Rectal smooth muscle tissue (tissue), 1 donor: ENCODE measurements at regions not wholly inside any gene's neighbourhood (a gene's known extent, or its start where the extent isn't known, plus 50 kb on each side); places are given as distances from the start of the nearest gene placed in this dataset.

Experiments
- H3K27ac ChIP-seq: one replicate; pipeline ENCODE4 v1.7.0; 2013; ENCODE audit warnings: low read depth, low read length, inconsistent platforms
- H3K27me3 ChIP-seq: one replicate; pipeline ENCODE4 v1.7.0; 2013; ENCODE audit warnings: low read length; ENCODE audit not compliant: control insufficient read depth, insufficient read depth
- H3K36me3 ChIP-seq: one replicate; pipeline ENCODE4 v1.7.0; 2013; ENCODE audit warnings: low read length; ENCODE audit not compliant: control insufficient read depth, insufficient read depth
- H3K4me1 ChIP-seq: one replicate; pipeline ENCODE4 v1.7.0; 2013; ENCODE audit warnings: low read length; ENCODE audit not compliant: control insufficient read depth, insufficient read depth
- H3K4me3 ChIP-seq: one replicate; pipeline ENCODE4 v1.7.0; 2013; ENCODE audit warnings: low read length
- H3K9ac ChIP-seq: one replicate; pipeline ENCODE4 v1.7.0; 2013; ENCODE audit warnings: low read length

DNA sequence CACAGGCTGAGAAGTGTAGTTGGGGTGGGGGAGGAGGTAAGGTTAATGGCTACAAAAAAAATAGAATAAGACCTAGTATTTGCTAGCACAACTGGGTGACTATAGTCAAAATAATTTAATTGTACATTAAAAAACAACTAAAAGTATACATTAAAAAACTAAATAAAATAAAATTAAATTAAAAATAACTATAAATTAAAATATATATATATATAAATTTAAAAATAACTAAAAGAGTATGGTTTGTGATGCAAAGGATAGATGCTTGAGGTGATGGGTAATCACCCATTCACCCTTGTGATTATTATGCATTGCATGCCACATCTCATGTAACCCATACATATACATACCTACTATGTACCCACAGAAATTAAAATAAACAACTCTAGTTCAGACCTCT, 762.5 kb downstream of the SORCS1 start:
- no peak overlapping the region for H3K9ac ChIP-seq
- H3K36me3 ChIP-seq: no peaks in the 10 kb centered on the region
- H3K27me3 ChIP-seq: no peaks in the 10 kb centered on the region
- H3K4me1 ChIP-seq: no peaks in the 10 kb centered on the region
- H3K27ac ChIP-seq: no peak overlapping the region
- H3K4me3 ChIP-seq: no peak overlapping the region

GRCh38 chr10:106401161-106401560, 763.3 kb downstream of the SORCS1 start:
- no peak overlapping the region for H3K27ac ChIP-seq
- no peak overlapping the region for H3K9ac ChIP-seq
- no peaks in the 10 kb centered on the region for H3K36me3 ChIP-seq
- no peak overlapping the region for H3K4me3 ChIP-seq
- no peaks in the 10 kb centered on the region for H3K27me3 ChIP-seq
- H3K4me1 ChIP-seq: no peaks in the 10 kb centered on the region

DNA sequence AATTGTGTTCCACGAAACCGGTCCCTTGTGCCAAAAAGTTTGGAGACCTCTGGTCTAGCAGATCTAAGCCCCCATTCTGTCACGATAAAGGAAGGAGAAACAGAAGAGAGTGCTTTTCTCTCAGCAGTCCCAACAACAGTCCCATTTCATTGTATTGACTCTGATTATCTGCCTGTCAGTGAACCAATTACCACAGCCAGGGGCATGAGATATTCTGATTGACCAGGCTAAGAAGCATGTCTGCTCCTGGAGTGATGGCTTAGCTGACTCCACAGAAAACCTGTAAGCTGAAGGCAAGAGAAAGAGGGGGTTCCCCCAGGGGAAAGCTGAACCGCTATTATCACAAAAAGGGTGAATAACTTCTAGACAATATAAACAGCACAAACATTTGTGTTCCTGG, 765.4 kb downstream of the SORCS1 start:
- Histone ChIP-seq H3K27me3 (no peaks in the 10 kb centered on the region), H3K4me1 (no peaks in the 10 kb centered on the region), H3K36me3 (no peaks in the 10 kb centered on the region), H3K9ac (no peak overlapping the region), H3K4me3 (no peak overlapping the region), H3K27ac (no peak overlapping the region)

GRCh38 chr10:106396192-106396591, 768.3 kb downstream of the SORCS1 start:
- H3K9ac ChIP-seq: no peak overlapping the region

GRCh38 chr10:106395041-106395749, 769.3 kb downstream of the SORCS1 start:
- no peak overlapping the region for H3K9ac ChIP-seq
- no peak overlapping the region for H3K4me3 ChIP-seq
- no peaks in the 10 kb centered on the region for H3K27me3 ChIP-seq
- H3K4me1 ChIP-seq: no peaks in the 10 kb centered on the region
- H3K27ac ChIP-seq: no peak overlapping the region
- no peaks in the 10 kb centered on the region for H3K36me3 ChIP-seq

More at GRCh38 chr10:106396192-106396591, 768.3 kb downstream of the SORCS1 start:
- no peaks in the 10 kb centered on the region for H3K4me1 ChIP-seq
- H3K27me3 ChIP-seq: no peaks in the 10 kb centered on the region
- no peak overlapping the region for H3K4me3 ChIP-seq
- no peak overlapping the region for H3K27ac ChIP-seq
- H3K36me3 ChIP-seq: no peaks in the 10 kb centered on the region

DNA sequence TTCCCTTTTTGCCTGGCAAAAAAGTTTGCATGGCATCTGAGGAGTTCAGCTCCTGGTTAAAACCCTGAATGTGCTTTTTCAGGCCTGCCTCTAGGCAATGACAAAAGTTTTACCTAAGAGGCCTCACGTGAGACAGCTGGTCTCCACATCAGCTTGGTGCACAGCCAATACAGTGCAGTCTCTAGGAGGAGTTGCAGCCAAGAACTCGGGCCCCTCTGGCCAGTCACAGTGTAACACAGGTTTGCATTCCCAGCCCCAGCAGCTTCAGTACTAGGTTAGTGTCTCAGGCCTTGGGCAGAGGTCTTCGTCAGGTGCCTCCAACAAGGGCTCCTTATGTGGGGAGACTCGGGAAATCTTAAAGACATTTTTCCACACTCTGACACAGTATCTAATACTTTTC, 771.7 kb downstream of the SORCS1 start:
- no peaks in the 10 kb centered on the region for H3K36me3 ChIP-seq
- no peak overlapping the region for H3K4me3 ChIP-seq
- no peaks in the 10 kb centered on the region for H3K4me1 ChIP-seq
- no peaks in the 10 kb centered on the region for H3K27me3 ChIP-seq
- H3K9ac ChIP-seq: no peak overlapping the region
- no peak overlapping the region for H3K27ac ChIP-seq

DNA sequence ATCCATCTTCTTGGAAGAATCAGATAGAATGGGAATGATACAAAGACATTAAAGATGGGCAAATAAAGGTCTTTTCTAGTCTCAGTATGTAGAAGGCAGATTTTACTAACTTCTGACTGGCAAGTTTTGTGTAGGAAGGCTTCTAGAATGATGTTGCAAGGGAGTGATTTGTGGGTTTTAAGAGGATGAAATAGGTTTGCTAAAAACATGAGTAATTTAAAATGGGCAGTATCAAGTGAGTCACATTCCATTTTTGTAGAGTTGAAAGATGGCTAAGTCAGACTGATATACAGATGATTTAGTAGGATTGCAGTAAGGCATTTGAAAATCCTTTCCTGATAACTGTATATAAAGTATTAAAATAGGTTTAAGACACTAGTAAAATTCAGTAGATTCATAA, 777.4 kb downstream of the SORCS1 start:
- no peaks in the 10 kb centered on the region for H3K4me1 ChIP-seq

GRCh38 chr10:106384496-106384895, 780.0 kb downstream of the SORCS1 start:
- no peak overlapping the region for H3K27ac ChIP-seq
- no peak overlapping the region for H3K4me3 ChIP-seq
- no peaks in the 10 kb centered on the region for H3K4me1 ChIP-seq
- H3K36me3 ChIP-seq: no peaks in the 10 kb centered on the region
- no peak overlapping the region for H3K9ac ChIP-seq
- H3K27me3 ChIP-seq: no peaks in the 10 kb centered on the region

More for the DNA sequence above, 777.4 kb downstream of the SORCS1 start:
- H3K36me3 ChIP-seq: no peaks in the 10 kb centered on the region
- H3K9ac ChIP-seq: no peak overlapping the region
- H3K27ac ChIP-seq: no peak overlapping the region
- H3K27me3 ChIP-seq: no peaks in the 10 kb centered on the region
- no peak overlapping the region for H3K4me3 ChIP-seq

DNA sequence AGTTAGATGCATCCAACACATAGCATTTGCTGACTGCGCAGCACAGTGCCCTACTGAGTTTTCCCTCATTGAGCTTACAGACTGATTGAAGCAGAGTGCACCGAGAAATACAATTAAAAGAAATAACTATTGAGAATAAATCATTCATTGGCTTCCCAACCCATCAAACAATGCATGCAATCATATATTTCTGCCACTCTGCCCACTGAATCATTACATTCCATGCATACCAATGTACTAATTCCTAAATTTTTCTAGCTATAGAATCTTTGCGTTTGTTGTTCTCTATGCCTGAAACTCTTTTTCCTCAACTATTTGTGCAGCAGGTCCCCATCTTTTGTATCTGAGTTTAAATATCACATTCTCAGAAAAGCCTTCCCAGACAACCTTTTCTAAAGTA, 783.8 kb downstream of the SORCS1 start:
- Histone ChIP-seq H3K4me1 (no peaks in the 10 kb centered on the region), H3K4me3 (no peak overlapping the region), H3K27me3 (no peaks in the 10 kb centered on the region), H3K36me3 (no peaks in the 10 kb centered on the region), H3K9ac (no peak overlapping the region), H3K27ac (no peak overlapping the region)

- Histone ChIP-seq H3K27ac (no peak overlapping the region), H3K27me3 (no peaks in the 10 kb centered on the region), H3K4me1 (no peaks in the 10 kb centered on the region), H3K4me3 (no peak overlapping the region), H3K36me3 (no peaks in the 10 kb centered on the region), H3K9ac (no peak overlapping the region)
These were observed 786.3 kb downstream of the SORCS1 start for GRCh38 chr10:106378251-106378650.

DNA sequence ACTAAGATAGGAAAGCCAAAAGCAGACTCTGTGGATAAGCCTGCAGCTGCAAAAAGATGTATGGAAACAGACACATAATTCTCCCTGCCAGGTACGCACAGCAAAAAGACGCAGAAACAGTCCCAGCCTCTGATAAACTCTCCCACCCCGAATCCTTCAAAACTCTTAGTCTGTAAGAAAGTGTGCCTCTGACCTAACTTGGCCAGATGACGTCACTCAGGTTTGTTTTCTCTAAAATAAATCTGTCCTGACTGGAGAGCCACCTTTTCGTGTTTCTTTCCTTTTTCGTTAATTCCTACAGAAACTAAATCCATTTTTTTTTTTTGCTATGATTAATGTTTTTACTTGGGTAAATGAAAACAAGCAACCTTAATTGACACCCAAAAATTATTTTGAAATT, 793.8 kb downstream of the SORCS1 start:
- no peaks in the 10 kb centered on the region for H3K4me1 ChIP-seq
- no peak overlapping the region for H3K27ac ChIP-seq
- no peak overlapping the region for H3K4me3 ChIP-seq
- no peaks in the 10 kb centered on the region for H3K27me3 ChIP-seq
- H3K9ac ChIP-seq: no peak overlapping the region
- H3K36me3 ChIP-seq: no peaks in the 10 kb centered on the region

DNA sequence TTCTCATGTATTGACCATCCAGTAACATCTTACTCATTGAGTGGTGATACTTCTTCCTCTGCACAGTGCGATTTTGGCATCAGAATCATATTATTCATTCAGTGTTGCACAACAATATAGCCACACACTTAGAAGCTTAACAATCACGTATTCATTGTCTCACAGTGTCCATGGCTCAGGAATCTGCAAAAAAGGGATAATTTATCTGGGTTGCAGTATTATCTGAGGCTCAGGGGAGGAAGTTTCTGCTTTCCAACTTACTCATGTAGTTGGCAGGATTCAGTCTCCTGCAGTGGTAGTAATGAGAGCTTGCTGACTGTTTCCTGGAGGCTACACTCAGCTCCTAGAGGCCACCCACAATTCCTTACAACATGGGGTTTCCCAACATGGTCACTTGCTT, 803.6 kb downstream of the SORCS1 start:
- no peaks in the 10 kb centered on the region for H3K27me3 ChIP-seq
- no peak overlapping the region for H3K4me3 ChIP-seq
- no peaks in the 10 kb centered on the region for H3K4me1 ChIP-seq
- no peaks in the 10 kb centered on the region for H3K36me3 ChIP-seq
- H3K27ac ChIP-seq: no peak overlapping the region
- H3K9ac ChIP-seq: no peak overlapping the region

- no peaks in the 10 kb centered on the region for H3K4me1 ChIP-seq
- no peak overlapping the region for H3K27ac ChIP-seq
- H3K36me3 ChIP-seq: no peaks in the 10 kb centered on the region
- no peak overlapping the region for H3K9ac ChIP-seq
- H3K4me3 ChIP-seq: no peak overlapping the region
- no peaks in the 10 kb centered on the region for H3K27me3 ChIP-seq
These were observed 809.1 kb downstream of the SORCS1 start for GRCh38 chr10:106355450-106355849.
